Stromal cell of bone marrow (primary cell): ENCODE measurements at regions not wholly inside any gene's neighbourhood (a gene's known extent, or its start where the extent isn't known, plus 50 kb on each side); places are given as distances from the start of the nearest gene placed in this dataset.
"Not testable (repeated sequence)": the region's sequence is repeated elsewhere in the genome, so short reads cannot be mapped to it uniquely, and the experiment has no call there.

Source experiments
- DNase-seq: peaks from one replicate; pipeline ENCODE4 v3.0.0-alpha.2; 2012; ENCODE audit warnings: low read depth

DNA sequence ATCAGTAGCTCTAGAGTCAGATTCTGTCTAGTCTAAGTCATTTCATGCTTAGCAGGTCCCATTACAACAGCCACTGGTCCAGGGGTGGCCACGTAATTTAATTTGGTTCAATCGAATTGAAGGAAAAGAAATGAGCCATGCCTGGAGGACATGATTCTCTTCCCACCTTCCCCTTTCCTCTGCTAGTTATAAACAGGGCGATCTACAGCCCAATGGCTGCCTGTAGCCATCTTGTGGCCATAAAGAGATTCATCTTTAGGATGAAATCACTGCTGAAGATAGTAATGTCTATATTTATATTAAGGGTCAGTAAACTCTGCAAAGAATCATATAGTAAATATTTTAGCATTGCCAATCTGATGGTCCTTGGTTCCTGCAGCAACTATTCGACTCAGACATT, 107.4 kb downstream of the SPDYE17 start:
- DNase-seq = not testable (repeated sequence)

DNA sequence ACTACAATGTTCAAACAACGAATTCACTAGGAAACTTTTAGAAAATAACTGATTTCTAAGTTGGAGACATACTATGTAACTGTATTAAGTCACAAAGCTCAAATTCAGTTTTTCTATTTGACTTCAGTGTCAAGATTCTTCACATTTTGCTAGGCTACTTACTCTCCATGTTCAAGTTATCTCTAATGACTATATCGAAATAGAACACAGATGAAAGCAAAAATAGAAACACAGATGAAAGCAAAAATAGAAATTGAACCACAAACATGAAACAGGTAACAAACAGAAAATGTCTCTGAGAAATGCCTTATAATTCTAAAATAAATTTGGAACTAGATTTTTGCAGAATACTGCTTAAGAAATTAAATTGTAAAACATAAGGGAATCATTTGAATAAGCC, 113.5 kb downstream of the SPDYE17 start:
- not testable (repeated sequence) for DNase-seq

DNA sequence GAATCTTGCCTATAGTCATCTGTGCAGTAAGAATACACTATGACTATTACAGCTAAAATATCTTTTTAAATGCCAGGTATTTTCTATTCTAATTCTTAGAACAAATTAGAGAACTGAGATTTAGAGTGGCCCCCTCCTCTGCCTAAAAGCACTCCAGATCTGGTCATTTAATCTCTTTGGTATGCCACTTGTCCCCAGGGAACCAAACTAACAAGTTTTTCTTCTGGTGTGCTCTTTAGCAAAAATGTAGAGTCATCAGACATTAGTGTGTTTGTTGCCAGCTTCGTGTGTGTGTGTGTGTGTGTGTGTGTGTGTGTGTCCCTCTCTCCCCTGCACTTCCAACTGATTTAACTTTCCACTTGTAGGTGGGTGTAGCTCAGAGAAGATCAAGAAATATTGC, 117.8 kb downstream of the SPDYE17 start:
- not testable (repeated sequence) for DNase-seq

DNA sequence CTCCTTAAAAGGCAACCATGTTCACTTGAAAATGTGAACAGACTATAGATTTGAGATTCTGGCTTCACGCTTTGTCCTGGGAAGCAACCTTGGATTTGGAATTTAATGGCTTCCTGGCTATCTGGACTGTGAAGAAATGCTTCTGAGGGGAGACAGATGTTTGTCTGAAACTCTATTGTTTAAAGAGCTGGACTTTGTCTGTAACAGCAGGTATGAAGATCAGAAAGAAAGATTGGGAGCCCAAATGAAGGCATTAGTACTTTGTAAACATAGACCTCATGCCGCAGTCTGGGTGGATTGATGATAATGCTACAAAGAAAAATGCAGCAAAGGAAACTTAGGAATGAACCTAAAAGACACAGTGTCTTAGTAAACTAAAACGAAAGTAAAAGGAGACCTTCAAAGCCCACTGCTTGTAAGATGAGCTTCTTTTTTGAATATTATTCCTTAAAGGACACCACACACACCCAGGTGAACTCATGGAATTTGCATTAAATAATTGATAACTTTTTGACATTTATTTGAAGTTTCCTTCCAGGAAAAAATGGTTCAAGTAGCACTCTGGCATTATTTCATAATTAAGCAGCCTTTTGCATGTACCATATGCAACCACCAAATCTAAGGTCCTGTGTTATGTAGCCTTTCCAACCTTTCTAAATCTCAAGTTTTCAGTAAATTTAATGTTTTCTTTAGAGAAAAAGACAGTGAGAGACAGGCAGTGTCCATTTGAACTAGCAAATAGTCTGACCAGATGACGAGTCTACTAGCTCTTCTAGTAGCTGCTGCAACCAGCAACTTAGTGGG, 119.9 kb downstream of the SPDYE17 start:
- not testable (repeated sequence) for DNase-seq

DNA sequence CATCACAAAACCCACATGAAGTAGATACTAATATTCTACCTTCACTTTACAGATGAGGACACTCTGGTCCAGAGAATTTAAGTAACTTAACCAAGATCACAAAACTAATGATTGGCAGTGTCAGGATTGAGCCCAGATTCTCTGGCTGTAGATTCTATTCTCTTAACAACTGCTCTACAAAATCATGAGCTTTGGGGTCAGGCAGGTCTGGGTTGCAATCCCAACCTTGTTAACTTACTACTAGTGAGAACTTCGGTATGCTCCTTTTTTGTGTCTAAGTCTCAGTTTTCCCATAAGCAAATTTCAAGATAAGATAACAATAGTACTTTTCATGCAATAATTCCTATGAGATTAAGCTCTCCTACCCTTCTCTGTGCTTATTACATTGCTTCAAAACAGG, 127.5 kb downstream of the SPDYE17 start:
- not testable (repeated sequence) for DNase-seq

DNA sequence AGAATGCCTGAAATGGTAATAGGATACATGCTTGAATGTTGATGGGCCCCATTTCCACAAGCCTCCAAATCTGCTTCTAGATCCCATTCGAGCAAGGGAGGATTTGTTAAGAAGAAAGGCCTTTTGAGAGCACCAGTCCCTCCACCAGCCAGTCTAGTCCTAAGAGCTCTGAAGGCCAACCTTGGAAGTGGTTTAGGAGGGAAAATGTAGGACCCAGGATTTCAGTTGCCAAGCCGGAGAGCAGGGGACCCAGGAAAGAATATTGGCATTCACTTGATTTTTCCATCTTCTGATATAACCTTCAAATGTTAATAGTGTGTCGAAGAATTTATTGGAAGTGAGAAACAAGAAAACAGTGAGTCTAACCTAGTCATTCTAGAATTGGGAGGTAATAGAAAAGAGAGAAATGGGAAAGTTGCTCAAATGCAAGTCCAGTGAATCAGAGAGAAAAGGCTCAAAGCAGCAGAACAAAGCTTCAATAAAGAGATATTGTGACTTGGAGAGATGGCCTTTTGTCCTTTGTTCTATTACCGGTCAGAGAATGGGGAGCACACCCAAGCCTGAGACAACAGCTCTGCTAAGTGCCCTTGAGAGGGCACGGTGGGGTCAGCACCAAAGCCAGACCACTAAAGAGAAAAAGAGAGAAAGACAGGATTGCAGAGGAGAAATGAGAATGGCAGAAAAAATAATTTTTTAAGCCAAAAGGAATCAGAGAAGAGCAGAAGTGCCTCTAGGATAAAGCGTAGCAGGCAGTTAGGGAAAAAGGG, 130.0 kb downstream of the SPDYE17 start:
- not testable (repeated sequence) for DNase-seq

DNA sequence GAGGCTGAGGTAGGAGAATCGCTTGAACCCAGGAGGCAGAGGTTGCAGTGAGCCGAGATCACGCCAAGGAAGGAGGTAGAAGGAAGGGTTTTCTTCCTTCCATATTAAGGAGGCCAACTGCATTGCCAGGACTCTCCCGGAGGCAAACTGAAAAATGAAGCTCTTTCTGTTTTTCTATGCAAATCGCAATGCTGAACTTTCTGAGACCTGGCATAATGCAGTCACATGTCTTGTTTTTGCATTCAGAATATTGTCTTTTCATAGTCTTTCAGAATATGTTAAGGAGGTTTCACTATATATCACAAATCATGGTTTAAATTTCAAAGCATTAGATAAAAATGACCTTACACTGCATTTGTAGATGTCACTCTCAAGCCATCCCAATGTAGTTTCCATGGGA, 133.4 kb downstream of the SPDYE17 start:
- DNase-seq = not testable (repeated sequence)

DNA sequence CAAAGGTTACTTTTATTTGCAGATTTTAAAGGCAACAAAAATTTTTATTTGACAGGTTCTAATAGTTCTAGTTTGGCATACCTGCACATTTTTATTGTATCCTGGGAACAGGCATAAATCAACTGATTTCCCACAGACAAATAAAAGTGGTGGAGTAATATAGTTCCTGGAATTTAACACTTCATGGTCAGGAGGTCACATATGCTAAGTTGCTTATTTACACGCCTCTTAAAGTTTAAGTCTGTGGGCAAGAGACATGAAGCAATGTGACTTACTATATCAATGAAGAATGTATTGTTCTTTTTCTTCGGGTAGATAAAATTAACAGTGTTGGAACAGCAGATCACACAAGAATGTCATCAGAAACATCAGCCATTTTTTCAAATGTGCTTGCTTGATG, 135.2 kb downstream of the SPDYE17 start:
- not testable (repeated sequence) for DNase-seq

DNA sequence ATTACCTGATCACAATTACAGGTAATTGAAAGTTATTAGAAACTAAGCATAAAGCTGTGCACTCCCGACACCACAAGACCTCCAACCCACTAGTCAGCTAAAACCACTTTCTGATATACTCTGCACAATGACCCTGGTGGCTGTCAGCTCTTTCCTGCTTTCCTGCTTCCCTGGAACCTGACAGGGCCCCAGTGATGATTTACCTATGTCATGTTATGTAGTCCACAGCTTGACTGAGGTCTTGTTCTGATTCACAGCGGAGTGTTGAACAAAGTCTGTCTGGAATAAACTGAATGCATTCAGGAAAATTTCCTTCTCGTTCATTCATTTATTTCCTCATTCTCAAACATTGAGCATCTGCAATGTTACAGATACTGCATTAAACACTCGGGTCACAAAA, 136.5 kb downstream of the SPDYE17 start:
- not testable (repeated sequence) for DNase-seq

DNA sequence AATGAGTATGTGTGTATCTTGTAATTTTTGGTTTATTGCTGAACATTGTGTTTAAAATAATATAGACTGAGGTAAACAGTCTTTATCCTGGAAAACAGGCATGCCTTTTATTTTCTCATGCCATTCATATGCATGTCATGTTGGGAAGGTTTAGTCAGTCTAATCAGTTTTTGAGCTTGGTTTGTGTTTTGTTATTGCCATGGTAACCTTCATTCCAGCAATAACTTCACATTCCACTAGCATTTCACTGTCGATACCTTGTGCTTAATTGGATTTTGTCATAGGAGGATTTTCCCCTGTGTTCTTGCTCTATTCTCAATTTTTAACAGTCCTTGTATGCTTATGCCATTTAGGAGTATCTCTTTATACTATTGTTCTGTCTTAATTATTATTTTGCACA, 140.4 kb downstream of the SPDYE17 start:
- DNase-seq = peak; percentile 0

DNA sequence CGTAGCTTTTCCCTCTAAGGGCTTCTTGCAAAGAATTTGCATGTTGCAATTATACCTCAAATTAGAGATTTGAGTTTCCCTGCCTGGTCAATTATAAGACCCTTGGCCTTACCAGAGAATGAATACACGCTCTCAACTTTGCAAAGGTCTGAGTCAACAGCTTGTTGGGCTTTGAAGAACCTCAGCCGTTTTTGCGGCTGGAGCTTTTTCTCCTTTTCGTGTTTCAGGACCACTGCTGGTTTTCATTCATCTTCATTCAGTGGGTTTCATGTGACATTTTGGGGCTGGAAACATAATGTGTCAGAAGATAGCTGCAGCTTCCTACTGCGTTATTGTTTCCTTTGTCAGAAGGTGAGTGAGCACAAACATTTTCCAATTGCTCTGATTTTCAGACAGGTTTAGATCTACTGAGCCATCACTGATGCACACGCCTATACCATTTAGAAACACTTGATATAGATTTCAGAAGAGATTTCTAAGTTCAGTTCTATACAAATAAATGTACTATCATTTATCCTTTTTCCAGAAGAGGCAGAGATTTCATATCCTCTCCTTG, 152.3 kb downstream of the SPDYE17 start:
- DNase-seq = not testable (repeated sequence)

DNA sequence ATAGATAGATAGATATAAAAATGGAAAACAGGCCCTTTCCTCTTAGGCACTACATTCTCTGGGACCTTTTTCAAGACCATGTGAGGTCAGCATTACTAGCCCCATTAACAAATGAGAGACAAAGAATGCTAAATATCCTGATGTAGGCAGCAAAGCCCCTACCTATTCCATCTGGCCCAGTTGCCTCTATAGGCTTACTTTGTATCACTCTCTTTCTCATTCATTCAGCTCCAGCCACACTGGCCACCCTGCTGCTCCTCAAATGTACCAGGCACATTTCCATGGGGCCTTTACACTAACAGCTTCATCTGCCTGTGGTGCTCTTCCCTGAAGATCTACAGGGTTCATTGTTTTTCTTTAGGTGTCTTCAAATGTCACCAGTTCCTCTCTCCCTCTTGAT, 156.4 kb downstream of the SPDYE17 start:
- not testable (repeated sequence) for DNase-seq

DNA sequence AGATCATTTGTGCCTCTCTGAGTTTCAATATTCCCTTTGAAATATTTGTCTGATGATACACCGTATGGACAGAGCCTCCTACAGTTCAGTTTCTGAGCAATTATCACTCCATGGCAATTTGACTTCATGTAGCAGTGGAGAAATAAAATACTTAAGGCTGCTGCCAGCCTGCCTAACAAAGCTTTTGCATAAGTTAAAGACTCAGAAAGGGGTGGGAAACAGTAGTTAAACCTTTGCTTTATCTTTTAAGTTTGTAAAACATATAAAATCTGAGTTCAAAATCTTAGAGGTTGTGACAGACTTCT, 161.7 kb downstream of the SPDYE17 start:
- not testable (repeated sequence) for DNase-seq

DNA sequence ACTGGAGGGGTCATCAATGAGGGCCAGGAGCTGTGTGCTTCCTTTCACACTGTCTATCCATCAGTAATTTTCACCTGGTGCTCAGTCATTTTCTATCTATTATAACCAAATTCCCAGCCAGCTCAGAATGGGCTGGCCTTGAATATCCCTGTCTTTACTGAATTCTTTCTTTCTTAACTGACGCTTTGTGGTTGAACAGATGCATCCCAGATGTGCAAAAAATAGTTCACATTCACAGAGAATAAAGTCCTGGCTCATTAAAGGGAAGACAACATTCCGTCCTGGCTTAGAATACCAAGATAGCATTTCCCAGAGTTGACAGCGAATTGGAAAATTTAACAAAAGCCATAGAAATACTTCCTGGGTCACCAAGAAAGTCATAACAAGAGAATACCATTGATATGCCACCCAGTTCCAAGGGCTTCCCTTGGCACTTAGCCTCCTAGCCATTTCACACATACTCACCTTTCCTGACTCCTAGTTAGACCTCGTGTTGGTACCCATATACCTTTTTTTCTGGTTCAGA, 164.7 kb downstream of the SPDYE17 start:
- DNase-seq = not testable (repeated sequence)

DNA sequence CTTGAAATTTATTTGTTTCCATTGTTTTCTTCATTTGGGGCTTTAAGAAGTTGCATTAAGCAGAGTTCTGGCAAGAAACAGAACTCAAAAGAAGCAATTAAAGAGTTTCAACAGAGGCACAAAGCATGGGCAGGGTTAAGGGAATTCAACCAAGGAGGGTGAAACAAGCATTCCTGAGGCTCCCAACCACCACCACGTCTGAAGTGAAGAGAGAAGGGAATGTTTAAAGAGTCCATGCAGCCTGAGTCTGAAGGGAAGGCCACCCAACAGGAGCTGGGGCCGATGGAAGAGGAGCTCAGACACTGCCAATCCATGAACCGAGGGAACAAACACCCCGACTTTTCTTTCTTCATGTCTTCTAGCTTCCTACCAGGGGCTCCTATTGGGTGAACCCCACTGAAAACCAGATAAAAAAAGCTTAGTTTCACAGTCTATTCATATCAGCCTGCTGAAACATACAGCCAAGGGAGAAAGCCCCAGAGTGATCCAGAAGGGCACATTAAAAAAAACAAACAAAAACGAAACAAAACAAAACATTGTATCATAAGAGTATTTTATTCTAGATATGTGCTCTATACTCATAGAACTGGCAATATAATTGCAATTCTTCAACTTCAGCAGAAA, 168.9 kb downstream of the SPDYE17 start:
- not testable (repeated sequence) for DNase-seq

DNA sequence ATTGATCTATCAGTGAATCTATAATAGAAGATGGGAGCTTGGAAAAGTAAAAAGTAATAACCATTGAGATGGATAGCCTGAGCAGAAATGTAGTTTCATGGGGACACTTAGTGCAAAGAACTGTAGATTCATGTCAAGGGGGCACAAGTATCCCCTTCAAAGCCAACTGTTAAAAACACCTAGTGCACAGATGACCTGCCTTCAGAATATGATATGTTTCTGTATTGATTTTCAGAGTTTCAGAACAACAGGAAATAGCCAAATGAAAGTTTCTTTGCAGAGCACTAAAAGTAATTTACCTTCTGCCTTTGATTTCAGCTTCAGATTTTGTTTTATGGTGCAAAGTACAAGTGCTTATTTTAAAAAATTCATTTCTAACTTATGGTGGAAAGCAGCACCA, 169.9 kb downstream of the SPDYE17 start:
- not testable (repeated sequence) for DNase-seq

DNA sequence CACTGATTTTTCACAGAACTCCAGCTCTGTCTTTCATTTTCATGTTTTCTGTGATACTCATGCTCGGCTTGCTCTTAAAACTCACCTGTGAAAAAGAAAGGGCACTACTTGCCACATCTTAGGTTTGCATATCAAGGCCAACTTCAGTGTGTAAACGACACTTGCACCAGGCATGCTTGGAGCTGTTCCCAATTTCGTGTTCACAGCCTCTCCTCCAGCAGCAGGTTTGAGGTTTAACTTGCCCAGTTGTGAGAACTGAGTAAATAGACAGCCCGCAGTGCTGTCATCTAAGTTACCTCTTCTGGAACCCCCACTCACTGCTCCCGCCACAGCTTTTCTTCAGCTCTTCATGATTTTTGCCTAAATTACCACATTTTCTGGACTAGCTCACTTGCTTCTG, 172.2 kb downstream of the SPDYE17 start:
- not testable (repeated sequence) for DNase-seq

DNA sequence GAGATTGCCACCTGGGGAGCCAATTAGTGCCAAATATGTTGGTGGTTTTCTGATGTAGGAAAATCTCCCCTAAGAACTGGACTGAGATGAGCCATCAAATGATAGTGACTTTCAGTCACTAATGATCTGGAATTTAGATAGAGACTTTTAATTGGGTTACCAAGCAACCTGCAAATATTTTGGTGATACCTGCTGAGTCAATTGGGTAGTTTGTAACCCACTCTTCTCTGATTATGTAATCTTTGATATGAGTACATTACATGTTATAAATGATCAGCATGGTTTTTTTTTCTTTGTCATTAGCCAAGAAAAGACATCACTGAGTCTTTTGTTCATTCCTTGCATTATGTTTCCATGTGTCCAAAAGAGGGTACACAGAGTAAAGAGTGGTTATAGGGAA, 177.5 kb downstream of the SPDYE17 start:
- not testable (repeated sequence) for DNase-seq

DNA sequence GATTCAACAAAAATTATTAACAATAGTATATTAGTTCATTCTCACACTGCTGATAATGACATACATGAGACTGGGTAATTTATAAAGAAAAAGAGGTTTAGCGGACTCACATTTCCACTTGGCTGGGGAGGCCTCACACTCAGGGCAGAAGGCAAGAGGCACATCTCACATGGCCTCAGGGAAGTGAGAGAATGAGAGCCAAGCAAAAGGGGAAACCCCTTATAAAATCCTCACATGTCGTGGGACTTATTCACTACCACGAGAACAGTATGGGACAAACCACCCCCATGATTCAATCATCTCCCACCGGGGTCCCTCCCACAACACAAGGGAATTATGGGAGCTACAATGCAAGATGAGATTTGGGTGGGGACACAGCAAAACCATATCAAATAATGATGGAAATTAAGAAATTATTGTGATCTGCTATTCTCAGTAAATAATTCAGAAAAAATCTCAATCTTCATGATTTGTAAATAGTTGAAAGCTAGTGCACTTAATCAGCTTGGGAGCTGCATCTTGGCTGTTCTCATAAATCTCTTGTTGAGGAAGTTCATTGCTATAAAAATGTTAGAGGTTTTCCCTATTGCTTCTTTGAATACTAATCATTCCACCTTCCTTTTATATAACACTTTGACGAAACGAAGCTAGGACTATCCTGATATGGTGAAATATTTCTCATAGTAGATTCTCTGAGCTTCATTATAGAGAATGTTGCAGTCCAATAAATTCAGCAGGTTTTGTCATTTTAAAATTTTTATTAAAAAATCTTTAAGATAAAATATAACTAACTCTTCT, 179.2 kb downstream of the SPDYE17 start:
- not testable (repeated sequence) for DNase-seq

DNA sequence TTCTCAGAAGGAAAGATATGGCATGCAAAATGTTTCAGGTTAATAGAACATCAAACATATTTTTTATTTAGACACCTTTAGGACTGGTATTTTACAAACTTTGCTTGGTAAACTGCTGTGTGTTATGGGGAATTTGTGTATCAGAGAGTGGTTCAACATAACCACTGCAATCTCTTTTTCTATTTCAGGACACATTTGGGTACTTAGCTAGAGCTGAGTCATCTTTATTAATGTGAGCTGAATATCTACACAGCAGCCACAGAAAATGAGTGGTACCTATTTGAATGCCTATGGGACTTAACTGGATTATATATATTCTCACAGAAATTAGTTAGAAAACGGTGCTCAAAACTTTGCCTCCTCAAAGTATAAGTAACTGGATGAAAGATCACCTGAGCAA, 179.8 kb downstream of the SPDYE17 start:
- not testable (repeated sequence) for DNase-seq

DNA sequence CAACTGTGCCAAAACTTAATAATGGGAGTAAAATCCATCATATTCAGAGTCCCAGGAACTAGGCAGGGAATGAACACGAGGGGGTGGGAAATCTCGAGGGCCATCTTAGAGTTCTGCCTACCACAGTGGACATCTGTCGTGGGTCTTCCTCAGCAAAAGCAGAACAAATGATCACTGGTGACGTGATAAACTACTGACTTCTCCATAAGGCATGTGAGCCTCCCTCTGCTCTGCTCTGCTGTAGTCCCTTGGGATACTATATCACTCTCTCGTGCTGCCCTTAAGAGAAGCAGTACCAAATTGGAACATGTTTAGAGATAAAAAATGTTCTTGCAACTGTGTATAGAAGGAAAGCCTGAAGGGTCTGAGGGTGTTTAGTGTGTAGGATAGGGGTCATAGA, 180.5 kb downstream of the SPDYE17 start:
- DNase-seq = not testable (repeated sequence)
